HG03060 (cell line): ENCODE measurements at regions not wholly inside any gene's neighbourhood (a gene's known extent, or its start where the extent isn't known, plus 50 kb on each side); places are given as distances from the start of the nearest gene placed in this dataset.
"Not testable (repeated sequence)": the region's sequence is repeated elsewhere in the genome, so short reads cannot be mapped to it uniquely, and the experiment has no call there.

Experiments used
- ATAC-seq: cut with Tn5 transposase; IDR thresholded peaks from one replicate; pipeline ENCODE4 v1.9.1; 2021; ENCODE audit warnings: low read depth, moderate number of reproducible peaks; ENCODE audit not compliant: unreplicated experiment

DNA sequence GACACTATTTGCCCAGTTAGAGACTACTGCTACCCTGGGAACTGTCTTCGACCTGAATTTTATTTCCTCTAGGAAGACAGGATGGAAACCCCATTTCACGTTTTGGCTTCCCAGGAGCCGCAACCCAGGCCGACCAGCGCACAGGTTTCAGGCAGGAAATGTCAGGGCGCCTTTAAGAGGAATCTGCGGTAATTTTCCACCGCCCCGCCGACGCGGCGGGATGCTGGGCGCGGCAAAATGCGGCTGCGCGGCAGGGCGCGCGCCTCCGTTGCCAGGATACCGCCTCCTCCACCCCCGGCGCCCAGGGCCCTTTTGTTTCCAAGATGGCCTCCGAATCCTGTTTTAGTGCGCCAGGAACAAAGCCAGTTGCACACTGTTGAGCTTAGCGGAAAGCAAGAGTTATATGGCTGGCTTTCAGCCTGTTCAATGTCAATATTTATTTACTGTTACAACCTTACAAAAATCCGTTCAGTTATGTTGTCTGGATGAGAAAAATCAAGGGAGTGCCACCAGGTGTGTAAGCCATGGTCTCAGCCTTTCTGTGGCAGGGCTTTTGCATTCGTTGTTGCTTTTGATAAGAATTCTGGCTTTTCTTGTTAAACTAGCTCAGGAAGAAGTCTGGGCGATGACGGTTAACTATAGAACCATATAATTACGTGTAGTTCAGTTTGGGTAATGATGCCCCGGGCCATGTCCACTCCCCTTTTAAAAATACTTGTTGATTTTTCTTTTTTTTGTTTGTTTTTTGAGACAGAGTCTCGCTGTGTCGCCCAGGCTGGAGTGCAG, 79.7 kb upstream of the CHD2 start:
- ATAC-seq: peak; percentile 53

GRCh38 chr15:92821491-92822116, 78.5 kb upstream of the CHD2 start:
- ATAC-seq: no peak

DNA sequence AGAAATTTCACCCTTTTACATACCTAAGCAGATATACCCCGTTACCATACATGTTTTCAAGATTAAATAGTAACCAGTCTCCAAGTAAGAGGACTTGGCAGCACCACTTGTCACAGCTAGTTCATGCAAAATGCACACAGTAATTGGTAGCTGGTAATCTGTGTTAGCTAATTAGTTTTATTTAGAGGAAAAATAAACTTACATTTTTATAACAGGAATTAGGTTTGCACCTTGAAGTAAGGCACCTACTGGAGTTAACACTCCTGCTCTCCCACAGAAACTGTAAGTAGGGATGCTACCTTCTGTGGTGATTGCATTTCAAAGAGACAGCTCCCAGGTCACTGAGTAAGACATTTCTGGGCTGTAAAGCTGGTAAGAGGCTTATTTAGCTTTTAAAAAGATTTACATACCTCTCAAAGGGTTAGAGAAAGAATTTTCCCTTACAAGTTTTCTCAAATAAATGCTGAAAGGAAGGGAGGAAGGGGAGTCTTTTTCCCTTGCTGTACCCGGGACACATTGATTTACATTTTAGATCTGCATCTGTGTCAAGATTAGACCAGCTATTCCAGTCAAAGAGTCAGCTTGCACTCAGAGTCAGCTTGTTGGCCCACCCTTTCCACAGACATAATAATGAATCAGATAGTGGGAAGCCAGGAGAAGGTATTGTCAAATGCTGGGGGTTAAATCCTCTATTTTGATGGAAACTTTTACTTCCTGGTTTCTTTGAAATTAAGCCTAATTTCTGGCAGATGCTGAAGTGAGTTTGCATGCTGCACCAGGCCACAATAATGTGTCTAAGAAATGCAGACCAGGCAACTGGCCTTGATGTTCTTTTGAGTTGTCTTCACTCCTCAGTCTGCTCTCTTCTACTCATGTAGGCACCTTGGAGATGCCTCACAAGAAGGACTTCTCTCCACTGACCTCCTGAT, 77.6 kb upstream of the CHD2 start:
- ATAC-seq: no peak

- no peak for ATAC-seq
Observed at GRCh38 chr15:92825985-92826384, 74.1 kb upstream of the CHD2 start.

DNA sequence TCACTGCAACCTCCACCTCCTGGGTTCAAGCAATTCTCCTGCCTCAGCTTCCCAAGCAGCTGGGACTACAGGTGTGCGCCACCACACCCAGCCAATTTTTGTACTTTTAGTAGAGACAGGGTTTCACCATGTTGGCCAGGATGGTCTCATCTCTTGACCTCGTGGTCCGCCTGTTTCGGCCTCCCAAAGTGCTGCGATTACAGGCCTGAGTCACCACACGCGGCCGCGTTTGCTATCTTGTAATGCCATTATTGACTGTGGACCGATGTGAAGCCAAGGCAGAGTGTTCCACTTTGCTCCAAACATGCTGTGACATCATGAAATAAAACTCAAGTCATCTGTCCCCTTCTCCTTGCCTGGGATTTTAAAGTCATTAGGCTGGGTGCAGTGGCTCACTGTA, 72.1 kb upstream of the CHD2 start:
- ATAC-seq: not testable (repeated sequence)

DNA sequence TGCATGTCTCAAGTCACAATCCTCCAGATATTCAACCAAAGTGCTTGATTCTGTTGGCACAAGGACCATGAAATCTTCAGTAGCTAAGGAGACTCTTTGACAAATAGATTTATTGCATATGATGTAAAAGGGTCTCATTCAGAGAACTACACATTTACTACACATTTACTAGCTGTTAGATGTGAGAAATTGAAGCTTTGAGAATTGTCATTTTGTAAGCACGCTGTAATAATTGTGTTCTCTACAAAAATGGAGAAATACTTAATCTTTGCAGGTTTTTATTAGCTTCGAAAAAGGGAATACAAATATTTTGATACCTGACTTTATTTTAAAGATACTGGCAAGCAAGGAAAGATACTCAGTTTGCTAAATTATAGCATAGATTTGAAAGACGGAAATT, 70.2 kb upstream of the CHD2 start:
- ATAC-seq: no peak

DNA sequence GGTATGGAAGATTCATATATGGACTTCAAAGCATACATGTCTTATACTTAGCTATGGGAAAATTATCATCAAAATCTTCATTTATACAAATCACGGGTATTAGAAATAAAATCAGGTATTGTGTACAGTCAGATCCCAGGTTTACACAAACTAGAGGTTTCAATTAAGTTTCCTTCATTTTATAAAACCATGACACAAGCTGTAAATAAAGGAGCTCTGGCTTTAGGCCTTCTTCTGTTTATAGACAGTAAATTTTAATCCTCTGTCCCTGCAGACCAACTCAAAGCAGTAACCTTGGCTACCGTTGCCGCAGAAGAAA, 68.8 kb upstream of the CHD2 start:
- no peak for ATAC-seq

DNA sequence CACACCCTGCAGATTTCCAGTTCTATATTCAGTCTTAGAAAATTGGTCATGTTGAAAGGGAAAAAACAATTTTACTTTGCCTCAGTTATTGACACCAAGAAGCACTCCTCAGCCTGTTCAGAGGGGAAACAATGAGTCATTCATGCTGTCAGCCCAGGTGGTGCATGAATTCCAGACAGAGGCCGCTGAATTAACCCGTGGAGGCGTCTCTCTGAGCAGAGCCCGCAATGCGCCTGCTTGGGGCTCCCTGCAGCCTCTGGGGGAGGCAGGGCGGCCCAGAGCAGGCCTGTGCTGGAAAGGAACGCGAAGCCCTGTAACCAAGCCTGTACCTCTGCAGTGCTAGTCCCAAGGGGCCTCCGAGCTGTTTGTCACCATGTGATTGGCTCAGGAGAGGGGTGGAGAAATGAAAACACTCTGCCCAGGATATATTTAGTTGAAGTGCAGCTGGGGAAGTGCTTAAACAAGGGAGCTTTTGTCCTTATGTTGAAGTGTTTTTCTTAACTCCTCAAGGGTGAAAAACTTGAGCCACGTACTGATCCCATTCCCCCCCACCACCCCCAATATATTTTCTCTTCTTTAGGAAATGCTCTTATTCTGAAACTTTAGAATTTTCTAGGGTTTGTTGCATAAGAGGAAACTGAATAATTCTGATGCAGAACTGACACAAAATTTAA, 68.3 kb upstream of the CHD2 start:
- ATAC-seq: peak; percentile 95

DNA sequence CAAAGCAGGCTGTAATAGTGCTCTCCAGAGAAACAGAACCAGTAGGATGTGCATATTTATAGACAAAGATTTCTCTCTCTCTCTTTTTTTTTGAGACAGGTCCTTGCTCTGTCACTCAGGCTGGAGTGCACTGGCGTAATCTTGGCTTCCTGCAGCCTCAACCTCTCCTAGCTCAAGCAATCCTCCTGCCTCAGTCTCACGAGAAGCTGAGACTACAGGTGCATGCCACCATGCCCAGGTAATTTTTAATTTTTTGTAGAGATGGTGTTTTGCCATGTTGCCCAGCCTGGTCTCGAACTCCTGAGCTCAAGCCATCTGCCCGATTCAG, 67.1 kb upstream of the CHD2 start:
- ATAC-seq: no peak

GRCh38 chr15:92833493-92834271, 66.4 kb upstream of the CHD2 start:
- no peak for ATAC-seq

DNA sequence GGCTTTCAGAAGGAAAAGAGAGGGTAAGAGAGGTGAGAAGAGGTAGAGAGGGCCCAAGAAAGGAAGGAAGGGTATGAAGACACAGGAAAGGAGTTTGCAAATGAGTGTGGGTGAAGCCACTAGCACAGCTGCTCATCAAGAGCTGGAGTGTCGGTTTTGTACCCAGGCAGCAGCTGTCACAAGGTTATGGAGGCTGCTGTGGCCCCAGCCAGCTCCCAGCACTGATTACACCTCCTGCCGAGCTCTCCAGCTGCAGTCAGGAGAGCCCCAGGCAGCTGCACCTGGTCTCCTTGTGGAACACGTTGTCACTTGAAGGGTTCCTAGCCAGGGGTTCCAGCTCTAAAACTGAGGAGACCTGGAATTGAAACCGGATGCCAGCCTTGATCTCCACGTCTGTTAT, 60.4 kb upstream of the CHD2 start:
- peak; percentile 62 for ATAC-seq

DNA sequence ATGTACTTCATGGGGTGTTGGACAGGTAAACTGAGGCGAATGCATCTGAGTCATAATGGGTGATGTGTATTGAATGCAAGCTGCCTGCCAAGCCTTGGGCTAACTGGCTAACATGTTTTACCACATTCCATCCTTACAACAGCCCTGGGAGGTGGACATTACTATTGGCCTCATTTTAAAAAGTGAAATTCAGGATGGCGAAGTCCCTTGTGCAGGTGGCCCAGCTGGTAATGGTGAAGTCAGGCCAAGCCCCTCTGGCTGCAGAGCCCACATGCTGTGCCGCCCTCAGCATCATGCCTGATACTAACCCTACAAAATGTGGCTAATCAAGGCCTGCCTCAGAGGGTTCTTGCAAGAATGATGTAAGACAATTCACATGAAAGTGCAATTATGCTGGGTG, 60.0 kb upstream of the CHD2 start:
- no peak for ATAC-seq

DNA sequence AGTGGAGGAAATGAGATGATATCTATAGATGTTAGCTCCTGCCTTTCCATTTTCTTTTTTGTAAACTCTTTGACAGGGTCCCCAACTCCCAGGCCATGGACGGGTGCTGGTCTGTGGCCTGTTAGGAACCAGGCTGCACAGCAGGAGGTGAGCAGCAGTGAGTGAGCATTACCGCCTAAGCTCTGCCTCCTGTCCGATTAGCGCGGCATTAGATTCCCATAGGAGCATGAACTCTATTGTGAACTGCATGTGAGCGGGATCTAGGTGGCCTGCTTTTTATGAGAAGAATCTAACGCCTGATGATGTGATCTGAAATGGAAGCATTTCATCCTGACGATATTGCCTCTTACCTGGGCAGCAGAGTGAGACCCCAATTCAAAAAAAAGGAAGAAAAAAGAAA, 56.8 kb upstream of the CHD2 start:
- no peak for ATAC-seq

DNA sequence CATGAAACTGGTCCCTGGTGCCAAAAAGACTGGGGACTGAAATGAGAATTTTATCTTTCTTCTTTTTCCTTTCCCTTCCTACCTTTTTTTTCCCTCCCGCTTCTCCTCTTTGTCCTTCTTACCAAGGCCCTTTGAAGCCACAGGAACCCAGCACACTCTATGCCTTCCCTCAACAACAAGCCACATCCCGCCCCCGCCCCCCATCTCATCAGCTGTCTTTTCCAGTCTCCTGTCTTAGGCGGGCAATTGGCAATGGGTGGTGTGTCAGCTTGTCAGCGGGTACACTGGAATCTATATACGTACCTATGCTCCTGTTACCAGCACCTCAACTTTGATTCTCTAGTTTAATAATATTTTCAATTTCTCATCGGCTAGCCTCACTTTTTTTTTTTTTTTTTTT, 56.3 kb upstream of the CHD2 start:
- ATAC-seq: no peak

DNA sequence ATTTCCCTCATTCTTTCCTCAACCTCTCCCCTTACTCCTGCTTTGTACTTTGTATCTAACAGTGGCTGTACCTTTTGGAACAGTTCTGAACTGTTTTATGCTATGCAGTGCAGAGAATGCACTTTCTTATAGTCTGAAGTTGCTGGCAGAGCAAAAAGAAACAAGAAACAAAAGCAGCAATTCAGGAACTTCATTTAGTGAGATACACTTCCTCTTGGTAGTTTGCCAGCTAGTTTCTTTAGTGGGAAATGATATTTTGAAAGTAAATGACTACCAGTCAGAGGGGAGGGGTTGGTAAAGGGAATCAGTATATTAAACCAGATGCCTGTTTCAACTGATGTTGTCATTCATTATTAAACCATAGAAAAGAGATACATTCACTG, 55.0 kb upstream of the CHD2 start:
- ATAC-seq: peak; percentile 78

DNA sequence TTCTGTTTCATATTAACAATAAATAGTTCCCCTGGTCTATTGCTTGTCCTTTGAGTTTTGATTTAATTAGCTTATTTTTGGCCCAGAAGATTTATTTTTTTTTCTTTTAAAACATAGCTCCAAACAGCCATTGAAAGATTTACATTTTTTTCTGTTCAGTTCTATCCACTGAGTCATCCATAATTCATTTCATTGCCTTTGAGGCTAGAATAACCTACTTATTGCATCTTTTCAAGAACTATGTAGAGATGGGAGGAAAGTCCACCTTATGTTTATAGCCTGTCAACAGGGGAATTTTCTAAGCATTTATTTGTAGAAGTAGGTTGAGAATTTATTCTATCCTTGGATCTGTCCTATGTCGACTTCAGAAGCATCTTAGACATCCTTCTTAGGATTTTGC, 53.4 kb upstream of the CHD2 start:
- no peak for ATAC-seq

DNA sequence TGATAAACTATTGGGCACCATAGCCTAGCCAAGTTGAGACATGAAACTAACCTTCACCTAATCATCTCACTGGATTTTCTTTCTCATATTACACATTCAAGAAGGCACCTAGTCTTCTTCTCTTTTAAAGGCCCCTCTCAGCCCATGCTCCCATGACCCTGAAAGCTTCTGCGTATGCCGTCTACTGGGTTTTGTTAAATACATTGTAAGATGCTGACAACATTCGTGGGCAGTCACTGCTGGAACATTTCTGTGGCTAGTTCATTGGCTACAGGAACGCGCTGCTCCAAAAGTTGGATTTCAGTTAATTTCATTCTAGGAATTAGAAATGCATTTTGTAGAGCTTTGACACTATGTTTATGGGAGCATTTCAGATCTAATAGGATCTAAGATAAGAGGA, 52.3 kb upstream of the CHD2 start:
- no peak for ATAC-seq

DNA sequence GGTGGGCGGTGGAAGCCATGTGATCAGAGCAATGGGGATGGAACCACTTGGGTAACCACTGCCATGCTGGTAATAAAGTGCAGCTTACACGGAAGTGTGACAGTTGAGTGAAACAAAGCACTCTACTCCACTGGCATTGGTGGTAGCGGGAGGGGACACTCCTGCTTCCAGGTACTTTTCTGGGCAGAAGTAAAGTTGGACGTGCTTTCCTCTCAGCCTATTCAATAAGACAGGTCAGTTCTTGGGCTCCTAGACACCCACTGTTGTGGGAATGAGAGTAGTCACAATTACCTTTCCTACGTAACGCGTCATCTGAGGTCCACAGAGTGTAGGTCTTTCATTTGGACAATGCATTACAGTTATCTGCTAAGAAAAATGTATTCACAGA, 51.7 kb upstream of the CHD2 start:
- no peak for ATAC-seq

DNA sequence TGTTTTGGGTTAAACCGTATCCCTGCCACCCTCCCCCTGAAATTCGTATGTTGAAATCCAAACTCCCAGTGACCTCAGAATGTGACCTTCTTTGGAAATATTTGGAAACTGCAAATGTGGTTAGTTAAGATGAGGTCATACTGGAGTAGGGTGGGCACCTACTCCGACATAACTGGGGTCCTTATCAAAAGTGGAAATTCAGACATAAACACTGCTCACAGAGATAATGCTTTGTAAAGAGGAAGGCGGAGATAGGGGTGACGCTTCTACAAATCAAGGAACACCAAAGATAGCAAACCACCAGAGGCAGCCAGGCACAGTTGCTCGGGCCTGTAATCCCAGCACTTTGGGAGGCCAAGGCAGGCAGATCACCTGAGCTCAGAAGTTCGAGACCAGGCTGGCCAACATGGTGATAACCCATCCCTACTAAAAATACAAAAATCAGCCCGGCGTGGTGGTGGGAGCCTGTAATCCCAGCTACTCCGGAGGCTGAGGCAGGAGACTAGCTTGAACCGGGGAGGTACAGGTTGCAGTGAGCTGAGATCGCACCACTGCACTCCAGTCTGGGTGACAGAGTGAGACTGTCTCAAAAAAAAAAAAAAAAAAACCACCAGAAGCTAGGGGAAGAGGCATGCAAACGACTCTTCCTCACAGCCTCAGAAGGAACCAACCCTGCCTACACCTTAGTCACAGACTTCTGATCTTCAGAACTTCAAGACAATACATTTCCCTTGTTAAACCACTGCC, 51.1 kb upstream of the CHD2 start:
- peak; percentile 56 for ATAC-seq

DNA sequence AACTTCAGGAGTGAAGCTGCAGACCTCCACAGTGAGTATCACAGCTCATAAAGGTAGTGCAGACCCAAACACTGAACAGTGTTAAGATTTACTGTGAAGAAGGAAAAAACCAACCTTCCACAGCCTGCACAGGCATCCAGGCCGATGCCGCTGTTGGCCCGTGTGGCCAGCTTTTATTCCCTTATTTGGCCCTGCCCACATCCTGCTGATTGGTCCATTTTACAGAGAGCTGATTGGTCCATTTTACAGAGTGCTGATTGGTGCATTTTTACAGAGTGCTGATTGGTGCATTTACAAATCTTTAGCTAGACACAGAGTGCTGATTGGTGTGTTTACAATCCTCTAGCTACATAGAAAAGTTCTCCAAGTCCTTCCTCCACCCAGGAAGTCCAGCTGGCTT, 49.9 kb upstream of the CHD2 start:
- ATAC-seq: not testable (repeated sequence)
